Ascending aorta (tissue), 2 donors: ENCODE measurements at regions not wholly inside any gene's neighbourhood (a gene's known extent, or its start where the extent isn't known, plus 50 kb on each side); places are given as distances from the start of the nearest gene placed in this dataset.

Experiments
- DNase-seq, 2 donors: peaks; one replicate each; pipeline ENCODE4 v3.0.0-alpha.2; 2019; ENCODE audit warnings: low spot score in 2 of 2
- H3K27ac ChIP-seq, 2 donors: fragments of 200-600 bp; sonication (generic); one replicate each; pipeline ENCODE4 v1.5.1; 2016 to 2017; ENCODE audit warnings: mild to moderate bottlenecking in 1 of 2
- H3K27me3 ChIP-seq: fragments of 200-600 bp; sonication (generic); one replicate; pipeline ENCODE4 v1.5.1; 2017
- H3K36me3 ChIP-seq, 2 donors: fragments of 200-600 bp; sonication (generic); one replicate each; pipeline ENCODE4 v1.5.1; 2016
- H3K4me1 ChIP-seq, 2 donors: fragments of 200-600 bp; sonication (generic); one replicate each; pipeline ENCODE4 v1.5.1; 2016 to 2017; ENCODE audit warnings: mild to moderate bottlenecking in 1 of 2
- H3K4me3 ChIP-seq, 2 donors: fragments of 200-600 bp; sonication (generic); one replicate each; pipeline ENCODE4 v1.5.1; 2016 to 2017; ENCODE audit warnings: mild to moderate bottlenecking in 1 of 2
- H3K9me3 ChIP-seq, 2 donors: fragments of 200-600 bp; sonication (generic); one replicate each; pipeline ENCODE4 v1.5.1; 2016
- CTCF ChIP-seq, 3 experiments: fragments of 200-600 bp in 2 of 3; fragments of 450-650 bp in 1 of 3; sonication (generic) in 2 of 3; IDR thresholded peaks; one replicate each; pipeline ENCODE4 v1.5.1; 2016 to 2019; ENCODE audit warnings: antibody characterized with exemption in 3 of 3, mild to moderate bottlenecking in 1 of 3, moderate library complexity in 1 of 3
- intact Hi-C: fragments of 100-400 bp; cut with DNase I; formaldehyde crosslinking; loops from one replicate; pipeline ENCODE4 v1.15.1; 2023

- Histone ChIP-seq H3K36me3 (no peaks in the 10 kb centered on the region), H3K27ac (no peak overlapping the region), H3K4me1 (no peaks in the 10 kb centered on the region), H3K4me3 (no peak overlapping the region), H3K27me3 (no peaks in the 10 kb centered on the region), H3K9me3 (no peaks in the 10 kb centered on the region)
- DNase-seq: no peak
- intact Hi-C loops: loop anchor here (5.0 kb wide), 1 partner anchor 51 kb away; no protein-coding TSS in a partner anchor
- no peak for TF ChIP-seq CTCF (IDR thresholded peaks at IDR 0.05)
These were observed 113.7 kb upstream of the RASGRP1 start for GRCh38 chr15:38678281-38678680.

GRCh38 chr15:38680775-38681174, 116.2 kb upstream of the RASGRP1 start:
- Histone ChIP-seq H3K27ac (no peak overlapping the region), H3K4me1 (no peaks in the 10 kb centered on the region), H3K9me3 (no peaks in the 10 kb centered on the region), H3K4me3 (no peak overlapping the region), H3K36me3 (no peaks in the 10 kb centered on the region), H3K27me3 (no peaks in the 10 kb centered on the region)
- DNase-seq: no peak
- intact Hi-C loops: loop anchor here (5.0 kb wide), 1 partner anchor 208 kb away; no protein-coding TSS in a partner anchor
- no peak for TF ChIP-seq CTCF (IDR thresholded peaks at IDR 0.05)

- H3K27ac ChIP-seq: no peak overlapping the region
- no peak overlapping the region for H3K4me3 ChIP-seq
- no peaks in the 10 kb centered on the region for H3K36me3 ChIP-seq
- TF ChIP-seq CTCF (IDR thresholded peaks at IDR 0.05): no peak
- H3K27me3 ChIP-seq: no peaks in the 10 kb centered on the region
- intact Hi-C loops: loop anchor here (5.0 kb wide), 1 partner anchor 210 kb away; no protein-coding TSS in a partner anchor
- H3K9me3 ChIP-seq: no peaks in the 10 kb centered on the region
- no peaks in the 10 kb centered on the region for H3K4me1 ChIP-seq
- no peak for DNase-seq
These were observed 117.7 kb upstream of the RASGRP1 start for GRCh38 chr15:38682363-38682762.

GRCh38 chr15:38682861-38683260, 118.2 kb upstream of the RASGRP1 start:
- Histone ChIP-seq H3K4me1 (no peaks in the 10 kb centered on the region), H3K27me3 (no peaks in the 10 kb centered on the region), H3K36me3 (no peaks in the 10 kb centered on the region), H3K27ac (no peak overlapping the region), H3K4me3 (no peak overlapping the region), H3K9me3 (no peaks in the 10 kb centered on the region)
- DNase-seq: no peak
- intact Hi-C loops: loop anchor here (5.0 kb wide), 1 partner anchor 211 kb away; no protein-coding TSS in a partner anchor
- TF ChIP-seq CTCF (IDR thresholded peaks at IDR 0.05): no peak

GRCh38 chr15:38683382-38684242, 119.0 kb upstream of the RASGRP1 start:
- Histone ChIP-seq H3K4me3 (no peak overlapping the region), H3K9me3 (no peaks in the 10 kb centered on the region), H3K36me3 (no peaks in the 10 kb centered on the region), H3K4me1 (no peaks in the 10 kb centered on the region), H3K27me3 (no peaks in the 10 kb centered on the region), H3K27ac (no peak overlapping the region)
- intact Hi-C loops: loop anchor here (5.0 kb wide), 1 partner anchor 211 kb away; no protein-coding TSS in a partner anchor
- no peak for DNase-seq
- TF ChIP-seq CTCF (IDR thresholded peaks at IDR 0.05): peak; percentile 46 to 71 (median 53)
